ENCODE measurements at regions not wholly inside any gene's neighbourhood (a gene's known extent, or its start where the extent isn't known, plus 50 kb on each side); places are given as distances from the start of the nearest gene placed in this dataset.
"Not testable (repeated sequence)": the region's sequence is repeated elsewhere in the genome, so short reads cannot be mapped to it uniquely, and the experiment has no call there.

DNA sequence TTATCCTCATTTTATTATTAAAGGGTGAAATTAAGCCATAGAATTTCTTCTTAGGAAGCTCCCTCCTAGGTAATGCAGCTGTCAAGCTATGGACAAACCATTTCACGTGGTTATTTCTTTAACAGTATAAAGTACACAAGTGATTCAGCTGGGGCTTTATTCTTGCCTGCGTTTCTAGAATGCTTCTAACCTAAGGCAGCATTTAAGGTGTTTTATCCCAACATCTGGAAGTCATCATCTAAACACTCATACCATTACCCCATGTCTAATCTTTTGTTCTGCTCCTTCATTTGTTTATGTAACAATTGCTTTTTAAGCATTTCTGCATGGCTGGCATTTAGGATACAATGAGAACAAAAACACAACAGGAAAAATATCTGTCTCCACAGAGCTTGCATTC is 829.2 kb upstream of the ADAMTS5 start:
- Mint-ChIP-seq H3K4me3 (no peak overlapping the region), H3K9me3 (peaks cover 4% of the 10 kb centered on the region), H3K4me1 (no peaks in the 10 kb centered on the region), H3K27ac (no peak overlapping the region), H3K27me3 (no peaks in the 10 kb centered on the region), H3K36me3 (no peaks in the 10 kb centered on the region)

GRCh38 chr21:27795418-27795817 is 828.5 kb upstream of the ADAMTS5 start:
- no peaks in the 10 kb centered on the region for H3K27me3 Mint-ChIP-seq
- H3K4me3 Mint-ChIP-seq = no peak overlapping the region
- peaks cover 4% of the 10 kb centered on the region for H3K9me3 Mint-ChIP-seq
- no peaks in the 10 kb centered on the region for H3K4me1 Mint-ChIP-seq
- no peaks in the 10 kb centered on the region for H3K36me3 Mint-ChIP-seq
- no peak overlapping the region for H3K27ac Mint-ChIP-seq

- H3K36me3 Mint-ChIP-seq = no peaks in the 10 kb centered on the region
- no peaks in the 10 kb centered on the region for H3K27me3 Mint-ChIP-seq
- H3K27ac Mint-ChIP-seq = no peak overlapping the region
- peaks cover 11% of the 10 kb centered on the region for H3K9me3 Mint-ChIP-seq
- no peaks in the 10 kb centered on the region for H3K4me1 Mint-ChIP-seq
- no peak overlapping the region for H3K4me3 Mint-ChIP-seq
These were observed 827.0 kb upstream of the ADAMTS5 start for GRCh38 chr21:27793901-27794300.

DNA sequence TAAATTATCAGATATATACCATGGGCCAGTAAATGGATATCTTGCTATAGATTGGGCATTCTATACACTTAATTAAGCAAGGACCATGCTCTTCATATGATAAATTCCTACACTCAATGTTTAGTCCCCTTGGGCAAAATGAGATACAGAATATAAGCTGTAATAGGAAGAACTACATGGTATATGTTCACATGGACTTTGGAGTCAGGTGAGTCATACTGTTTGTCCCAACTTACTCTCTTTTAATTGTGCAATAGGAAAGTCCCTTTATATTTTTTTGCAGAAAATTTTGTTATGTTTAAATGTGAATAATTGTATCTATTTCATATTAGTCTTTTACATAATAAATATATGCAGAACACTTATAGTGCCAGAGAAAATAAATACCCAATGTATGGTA is 820.2 kb upstream of the ADAMTS5 start:
- Mint-ChIP-seq H3K36me3 (no peaks in the 10 kb centered on the region), H3K4me3 (no peak overlapping the region), H3K27ac (no peak overlapping the region), H3K9me3 (peaks cover 27% of the 10 kb centered on the region), H3K27me3 (no peaks in the 10 kb centered on the region), H3K4me1 (no peaks in the 10 kb centered on the region)

GRCh38 chr21:27779606-27780005 is 812.7 kb upstream of the ADAMTS5 start:
- peaks cover 10% of the 10 kb centered on the region for H3K9me3 Mint-ChIP-seq
- H3K4me3 Mint-ChIP-seq = no peak overlapping the region
- no peaks in the 10 kb centered on the region for H3K4me1 Mint-ChIP-seq
- H3K36me3 Mint-ChIP-seq = no peaks in the 10 kb centered on the region
- no peaks in the 10 kb centered on the region for H3K27me3 Mint-ChIP-seq
- no peak overlapping the region for H3K27ac Mint-ChIP-seq

- Mint-ChIP-seq H3K36me3 (no peaks in the 10 kb centered on the region), H3K4me3 (no peak overlapping the region), H3K27ac (no peak overlapping the region), H3K27me3 (no peaks in the 10 kb centered on the region), H3K9me3 (peaks cover 6% of the 10 kb centered on the region), H3K4me1 (no peaks in the 10 kb centered on the region)
These were observed 810.2 kb upstream of the ADAMTS5 start for GRCh38 chr21:27776925-27777553.

GRCh38 chr21:27772816-27773215 is 805.9 kb upstream of the ADAMTS5 start:
- H3K27me3 Mint-ChIP-seq = no peaks in the 10 kb centered on the region
- no peak overlapping the region for H3K4me3 Mint-ChIP-seq
- H3K9me3 Mint-ChIP-seq = no peaks in the 10 kb centered on the region
- H3K27ac Mint-ChIP-seq = no peak overlapping the region
- no peaks in the 10 kb centered on the region for H3K36me3 Mint-ChIP-seq
- H3K4me1 Mint-ChIP-seq = no peaks in the 10 kb centered on the region

- Mint-ChIP-seq H3K4me3 (no peak overlapping the region), H3K4me1 (no peaks in the 10 kb centered on the region), H3K36me3 (no peaks in the 10 kb centered on the region), H3K27me3 (no peaks in the 10 kb centered on the region), H3K27ac (no peak overlapping the region), H3K9me3 (no peaks in the 10 kb centered on the region)
These were observed 805.1 kb upstream of the ADAMTS5 start for GRCh38 chr21:27771938-27772483.

- no peaks in the 10 kb centered on the region for H3K9me3 Mint-ChIP-seq
- H3K36me3 Mint-ChIP-seq = no peaks in the 10 kb centered on the region
- H3K4me3 Mint-ChIP-seq = no peak overlapping the region
- H3K27me3 Mint-ChIP-seq = no peaks in the 10 kb centered on the region
- no peak overlapping the region for H3K27ac Mint-ChIP-seq
- no peaks in the 10 kb centered on the region for H3K4me1 Mint-ChIP-seq
These were observed 802.9 kb upstream of the ADAMTS5 start for GRCh38 chr21:27769763-27770162.

DNA sequence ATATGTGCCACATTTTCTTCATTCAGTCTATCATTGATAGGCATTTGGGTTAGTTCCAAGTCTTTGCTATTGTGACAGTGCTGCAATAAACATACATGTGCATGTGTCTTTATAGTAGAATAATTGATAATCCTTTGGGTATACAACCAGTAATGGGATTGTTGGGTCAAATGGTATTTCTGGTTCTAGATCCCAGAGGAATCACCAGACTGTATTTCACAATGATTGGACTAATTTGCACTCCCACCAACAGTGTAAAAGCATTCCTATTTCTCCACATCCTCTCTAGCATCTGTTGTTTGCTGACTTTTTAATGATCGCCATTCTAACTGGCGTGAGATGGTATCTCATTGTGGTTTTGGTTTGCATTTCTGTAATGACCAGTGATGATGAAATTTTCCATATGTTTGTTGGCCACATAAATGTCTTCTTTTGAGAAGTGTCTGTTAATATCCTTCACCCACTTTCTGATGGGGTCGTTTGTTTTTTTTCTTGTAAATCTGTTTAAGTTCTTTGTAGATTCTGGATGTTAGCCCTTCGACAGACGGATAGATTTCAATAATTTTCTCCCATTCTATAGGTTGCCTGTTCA is 801.3 kb upstream of the ADAMTS5 start:
- H3K4me1 Mint-ChIP-seq, H3K36me3 Mint-ChIP-seq, H3K9me3 Mint-ChIP-seq, H3K27ac Mint-ChIP-seq, H3K27me3 Mint-ChIP-seq, H3K4me3 Mint-ChIP-seq: not testable (repeated sequence)

DNA sequence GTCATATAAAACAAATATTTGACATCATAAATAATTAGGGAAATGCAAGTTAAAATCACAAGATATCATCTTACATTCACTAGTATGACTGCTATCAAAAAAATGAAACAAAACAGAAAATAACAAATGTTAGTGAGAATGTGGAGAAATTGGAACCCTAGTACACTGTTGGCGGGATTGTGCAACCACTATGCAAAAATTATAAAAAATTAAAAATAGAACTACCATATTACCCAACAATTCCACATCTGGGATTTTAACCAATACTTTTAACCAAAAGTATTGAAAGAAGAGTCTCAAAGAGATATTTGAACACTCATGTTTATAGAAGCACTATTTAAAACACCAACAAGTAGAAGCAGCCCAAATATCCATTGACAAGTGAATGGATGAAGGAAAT is 797.2 kb upstream of the ADAMTS5 start:
- Mint-ChIP-seq H3K36me3 (no peaks in the 10 kb centered on the region), H3K4me1 (no peaks in the 10 kb centered on the region), H3K9me3 (no peaks in the 10 kb centered on the region), H3K27ac (no peak overlapping the region), H3K4me3 (no peak overlapping the region), H3K27me3 (no peaks in the 10 kb centered on the region)

DNA sequence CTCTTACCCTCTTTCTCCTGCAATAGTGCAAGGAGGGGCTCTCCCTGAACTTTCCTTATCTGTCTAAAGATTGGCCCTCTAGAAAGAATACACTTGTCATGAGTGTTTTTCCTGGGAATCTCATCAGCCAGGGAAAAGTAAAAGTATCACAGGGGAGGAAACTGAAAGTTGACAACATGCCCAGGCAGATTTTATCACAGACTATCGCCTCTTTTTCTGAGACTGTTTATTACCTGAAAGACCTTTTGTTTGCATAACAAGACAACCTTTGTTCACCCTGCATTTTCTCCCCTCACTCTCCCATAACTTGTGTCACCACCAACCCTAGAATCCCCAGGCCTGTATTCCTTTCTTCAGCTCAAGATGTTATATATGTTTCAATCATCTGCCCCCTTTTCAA is 794.7 kb upstream of the ADAMTS5 start:
- no peak overlapping the region for H3K4me3 Mint-ChIP-seq
- H3K4me1 Mint-ChIP-seq = no peaks in the 10 kb centered on the region
- no peaks in the 10 kb centered on the region for H3K36me3 Mint-ChIP-seq
- H3K9me3 Mint-ChIP-seq = no peaks in the 10 kb centered on the region
- no peaks in the 10 kb centered on the region for H3K27me3 Mint-ChIP-seq
- no peak overlapping the region for H3K27ac Mint-ChIP-seq

DNA sequence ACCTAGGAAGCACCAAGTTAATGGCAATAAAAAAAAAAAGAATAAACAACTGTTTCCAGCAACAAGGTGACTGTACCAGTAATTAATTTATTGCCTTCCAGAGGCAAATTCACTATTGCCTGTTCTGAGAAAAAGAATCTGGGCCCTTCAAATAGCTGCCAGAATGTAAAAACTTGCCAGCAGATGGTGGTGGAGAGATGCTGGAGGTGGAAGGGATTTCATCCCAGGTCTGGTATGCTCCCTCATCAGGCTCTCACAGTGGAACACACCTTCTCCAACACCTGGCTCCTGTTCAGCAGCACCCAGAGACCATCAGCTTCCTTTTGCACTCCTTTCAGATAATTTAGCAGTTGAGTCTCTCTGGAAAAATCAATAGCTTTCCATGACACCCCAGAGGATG is 792.9 kb upstream of the ADAMTS5 start:
- Mint-ChIP-seq H3K9me3 (no peaks in the 10 kb centered on the region), H3K4me1 (no peaks in the 10 kb centered on the region), H3K36me3 (no peaks in the 10 kb centered on the region), H3K27ac (no peak overlapping the region), H3K4me3 (no peak overlapping the region), H3K27me3 (no peaks in the 10 kb centered on the region)

DNA sequence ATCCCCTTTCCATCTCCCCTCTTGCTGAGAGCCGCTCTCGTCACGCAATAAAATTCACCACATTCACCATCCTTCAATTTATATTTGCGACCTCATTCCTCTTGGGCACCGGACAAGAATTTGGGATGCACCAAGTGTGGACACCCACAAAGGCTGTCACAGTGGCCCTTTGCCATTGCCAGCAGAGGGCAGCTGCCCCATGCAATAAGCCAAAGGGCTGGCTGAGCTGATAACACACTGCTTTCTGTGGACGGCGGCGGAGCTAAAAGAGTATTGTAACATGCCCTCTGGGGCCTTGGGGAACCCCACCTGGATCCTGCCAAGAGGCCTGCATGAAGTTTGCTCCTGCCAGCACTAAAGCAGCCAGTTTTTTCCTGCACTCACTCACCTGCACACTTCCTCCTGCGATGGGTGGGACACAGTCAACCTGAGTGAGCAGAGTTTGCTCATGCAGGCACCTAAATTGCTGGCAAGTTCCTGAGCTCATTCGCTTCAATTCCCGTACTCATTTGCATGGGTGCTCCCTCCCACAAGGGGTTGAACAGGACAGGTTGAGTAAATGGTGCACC is 792.3 kb upstream of the ADAMTS5 start:
- Mint-ChIP-seq H3K27me3 (no peaks in the 10 kb centered on the region), H3K27ac (no peak overlapping the region), H3K4me1 (no peaks in the 10 kb centered on the region), H3K36me3 (no peaks in the 10 kb centered on the region), H3K4me3 (no peak overlapping the region), H3K9me3 (no peaks in the 10 kb centered on the region)

DNA sequence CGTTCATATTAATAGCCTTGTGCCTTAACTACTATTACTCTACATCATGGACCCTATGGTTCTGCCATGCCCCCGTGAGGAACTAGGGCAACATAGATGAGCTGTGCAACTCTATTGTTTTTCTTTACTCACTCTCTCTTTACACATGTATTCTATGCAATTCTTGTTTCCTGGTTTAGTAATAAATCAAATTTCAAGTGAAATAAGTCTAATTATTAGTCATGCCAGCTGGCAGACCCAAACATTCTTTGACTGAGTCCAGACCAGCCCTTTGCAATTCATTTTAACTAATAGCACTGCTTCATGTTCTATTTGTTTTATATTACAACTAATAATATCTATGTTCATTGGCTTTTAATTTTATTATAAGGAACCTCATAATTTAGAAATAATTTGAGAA is 789.3 kb upstream of the ADAMTS5 start:
- Mint-ChIP-seq H3K27ac (no peak overlapping the region), H3K9me3 (no peaks in the 10 kb centered on the region), H3K4me1 (no peaks in the 10 kb centered on the region), H3K4me3 (no peak overlapping the region), H3K36me3 (no peaks in the 10 kb centered on the region), H3K27me3 (no peaks in the 10 kb centered on the region)

DNA sequence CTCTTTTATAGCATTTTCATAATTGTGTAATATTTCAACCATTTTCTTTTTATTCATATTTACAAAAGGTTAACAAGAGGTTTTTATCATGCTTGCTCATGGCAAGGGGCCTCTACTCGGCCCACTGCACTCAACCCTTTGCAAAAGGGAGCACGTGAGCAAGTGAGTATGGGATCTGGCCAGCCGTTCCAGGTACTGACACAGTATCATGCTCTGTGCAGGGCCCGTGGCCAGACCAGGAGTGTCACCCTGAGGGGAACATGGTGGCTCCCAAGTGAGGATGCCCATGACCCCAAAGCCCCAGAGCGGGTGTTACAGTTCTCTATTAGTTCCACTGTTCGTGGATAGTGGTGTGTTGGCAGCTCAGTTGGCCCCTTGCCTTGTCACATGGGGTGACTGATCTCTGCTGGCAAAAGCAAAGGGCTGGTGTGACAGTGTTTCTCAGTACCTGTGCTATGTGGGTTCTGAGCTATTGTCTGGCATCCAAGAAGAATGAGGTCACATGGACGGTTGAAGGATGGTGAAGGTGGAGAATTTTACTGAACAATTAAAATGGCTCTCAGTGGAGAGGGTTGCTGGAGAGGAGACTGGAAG is 777.2 kb upstream of the ADAMTS5 start:
- Mint-ChIP-seq H3K36me3 (peaks cover 1% of the 10 kb centered on the region), H3K9me3 (peaks cover 5% of the 10 kb centered on the region), H3K27ac (no peak overlapping the region), H3K4me3 (no peak overlapping the region), H3K27me3 (peaks cover 2% of the 10 kb centered on the region), H3K4me1 (no peaks in the 10 kb centered on the region)

Data from activated naive CD4-positive, alpha-beta T cell treated with anti-CD3 and anti-CD28 coated beads, Interleukin-2, amount 50 U/mL, for 24 hours (primary cell).